ENCODE measurements at regions not wholly inside any gene's neighbourhood (a gene's known extent, or its start where the extent isn't known, plus 50 kb on each side); places are given as distances from the start of the nearest gene placed in this dataset.
"Not testable (repeated sequence)": the region's sequence is repeated elsewhere in the genome, so short reads cannot be mapped to it uniquely, and the experiment has no call there.

- no peak overlapping the region for H3K4me3 ChIP-seq (ENCODE audit: low read depth, low read length, poor library complexity, severe bottlenecking)
- H3K9me3 ChIP-seq (ENCODE audit: low read length) = no peaks in the 10 kb centered on the region
- no peak overlapping the region for H3K4me2 ChIP-seq (ENCODE audit: low read length)
- H3K27ac ChIP-seq (ENCODE audit: low read depth, low read length, poor library complexity, severe bottlenecking) = no peak overlapping the region
- H3K9me2 ChIP-seq (ENCODE audit: low read depth, low read length) = no peaks in the 10 kb centered on the region
- no peaks in the 10 kb centered on the region for H4K20me1 ChIP-seq (ENCODE audit: insufficient read depth, low read length)
- H3K4me1 ChIP-seq (ENCODE audit: insufficient read depth, low read length, severe bottlenecking) = no peaks in the 10 kb centered on the region
- no peak overlapping the region for H2AFZ ChIP-seq (ENCODE audit: low read length)
- H3K9ac ChIP-seq (ENCODE audit: low read length) = no peak overlapping the region
- H3F3A ChIP-seq (ENCODE audit: insufficient read depth, low read length) = no peaks in the 10 kb centered on the region
- TF ChIP-seq CTCF (IDR thresholded peaks at IDR 0.05; ENCODE audit: low read length) (no peak), EZH2 (IDR thresholded peaks at IDR 0.05; ENCODE audit: borderline replicate concordance, low read length) (no peak)
- H3K36me3 ChIP-seq (ENCODE audit: insufficient read depth, low read length) = no peaks in the 10 kb centered on the region
- H3K27me3 ChIP-seq (ENCODE audit: insufficient read depth, low read length) = no peaks in the 10 kb centered on the region
- no peaks in the 10 kb centered on the region for H3K79me2 ChIP-seq (ENCODE audit: insufficient read depth, low read length)
Measured at GRCh38 chr18:66377291-66377690, 226.6 kb downstream of the CDH19 start.

GRCh38 chr18:66375391-66375790 is 228.5 kb downstream of the CDH19 start:
- H3K9me3 ChIP-seq (ENCODE audit: low read length); H3K4me3 ChIP-seq (ENCODE audit: low read depth, low read length, poor library complexity, severe bottlenecking); H3F3A ChIP-seq (ENCODE audit: insufficient read depth, low read length); H3K9ac ChIP-seq (ENCODE audit: low read length); H3K27ac ChIP-seq (ENCODE audit: low read depth, low read length, poor library complexity, severe bottlenecking); H3K4me1 ChIP-seq (ENCODE audit: insufficient read depth, low read length, severe bottlenecking); H3K4me2 ChIP-seq (ENCODE audit: low read length); H3K9me2 ChIP-seq (ENCODE audit: low read depth, low read length); H2AFZ ChIP-seq (ENCODE audit: low read length); H4K20me1 ChIP-seq (ENCODE audit: insufficient read depth, low read length); H3K27me3 ChIP-seq (ENCODE audit: insufficient read depth, low read length); H3K79me2 ChIP-seq (ENCODE audit: insufficient read depth, low read length); H3K36me3 ChIP-seq (ENCODE audit: insufficient read depth, low read length): not testable (repeated sequence)

GRCh38 chr18:66346833-66347588 is 256.9 kb downstream of the CDH19 start:
- Histone ChIP-seq H3F3A (ENCODE audit: insufficient read depth, low read length) (no peaks in the 10 kb centered on the region), H4K20me1 (ENCODE audit: insufficient read depth, low read length) (no peaks in the 10 kb centered on the region), H2AFZ (ENCODE audit: low read length) (no peak overlapping the region), H3K36me3 (ENCODE audit: insufficient read depth, low read length) (no peaks in the 10 kb centered on the region), H3K4me2 (ENCODE audit: low read length) (no peak overlapping the region), H3K4me1 (ENCODE audit: insufficient read depth, low read length, severe bottlenecking) (no peaks in the 10 kb centered on the region), H3K79me2 (ENCODE audit: insufficient read depth, low read length) (no peaks in the 10 kb centered on the region), H3K9me3 (ENCODE audit: low read length) (no peaks in the 10 kb centered on the region), H3K9ac (ENCODE audit: low read length) (no peak overlapping the region), H3K27me3 (ENCODE audit: insufficient read depth, low read length) (no peaks in the 10 kb centered on the region), H3K4me3 (ENCODE audit: low read depth, low read length, poor library complexity, severe bottlenecking) (no peak overlapping the region), H3K9me2 (ENCODE audit: low read depth, low read length) (no peaks in the 10 kb centered on the region), H3K27ac (ENCODE audit: low read depth, low read length, poor library complexity, severe bottlenecking) (no peak overlapping the region)
- no peak for TF ChIP-seq EZH2 (IDR thresholded peaks at IDR 0.05; ENCODE audit: borderline replicate concordance, low read length)

GRCh38 chr18:66344227-66344626 is 259.7 kb downstream of the CDH19 start:
- Histone ChIP-seq H3K36me3 (ENCODE audit: insufficient read depth, low read length) (no peaks in the 10 kb centered on the region), H3K27ac (ENCODE audit: low read depth, low read length, poor library complexity, severe bottlenecking) (no peak overlapping the region), H3K9me2 (ENCODE audit: low read depth, low read length) (no peaks in the 10 kb centered on the region), H3K4me1 (ENCODE audit: insufficient read depth, low read length, severe bottlenecking) (no peaks in the 10 kb centered on the region), H2AFZ (ENCODE audit: low read length) (no peak overlapping the region), H3K79me2 (ENCODE audit: insufficient read depth, low read length) (no peaks in the 10 kb centered on the region), H4K20me1 (ENCODE audit: insufficient read depth, low read length) (no peaks in the 10 kb centered on the region), H3F3A (ENCODE audit: insufficient read depth, low read length) (no peaks in the 10 kb centered on the region), H3K4me3 (ENCODE audit: low read depth, low read length, poor library complexity, severe bottlenecking) (no peak overlapping the region), H3K9ac (ENCODE audit: low read length) (no peak overlapping the region), H3K27me3 (ENCODE audit: insufficient read depth, low read length) (no peaks in the 10 kb centered on the region), H3K9me3 (ENCODE audit: low read length) (no peaks in the 10 kb centered on the region), H3K4me2 (ENCODE audit: low read length) (no peak overlapping the region)
- no peak for TF ChIP-seq EZH2 (IDR thresholded peaks at IDR 0.05; ENCODE audit: borderline replicate concordance, low read length)
- TF ChIP-seq CTCF (IDR thresholded peaks at IDR 0.05; ENCODE audit: low read length) = no peak

Data from OCI-LY1 (cell line).